H4 (cell line): ENCODE measurements at regions not wholly inside any gene's neighbourhood (a gene's known extent, or its start where the extent isn't known, plus 50 kb on each side); places are given as distances from the start of the nearest gene placed in this dataset.

Source experiments
- DNase-seq: peaks from one replicate; pipeline ENCODE4 v3.0.0-alpha.2; 2015; ENCODE audit warnings: low spot score

- no peak for DNase-seq
Observed at GRCh38 chr21:20737227-20737913, 260.8 kb upstream of the NCAM2 start.

GRCh38 chr21:20739421-20739820 is 258.8 kb upstream of the NCAM2 start:
- peak; percentile 36 for DNase-seq

GRCh38 chr21:20741445-20741844 is 256.8 kb upstream of the NCAM2 start:
- no peak for DNase-seq

GRCh38 chr21:20760221-20760620 is 238.0 kb upstream of the NCAM2 start:
- no peak for DNase-seq

GRCh38 chr21:20774737-20775136 is 223.5 kb upstream of the NCAM2 start:
- DNase-seq, result no peak

DNA sequence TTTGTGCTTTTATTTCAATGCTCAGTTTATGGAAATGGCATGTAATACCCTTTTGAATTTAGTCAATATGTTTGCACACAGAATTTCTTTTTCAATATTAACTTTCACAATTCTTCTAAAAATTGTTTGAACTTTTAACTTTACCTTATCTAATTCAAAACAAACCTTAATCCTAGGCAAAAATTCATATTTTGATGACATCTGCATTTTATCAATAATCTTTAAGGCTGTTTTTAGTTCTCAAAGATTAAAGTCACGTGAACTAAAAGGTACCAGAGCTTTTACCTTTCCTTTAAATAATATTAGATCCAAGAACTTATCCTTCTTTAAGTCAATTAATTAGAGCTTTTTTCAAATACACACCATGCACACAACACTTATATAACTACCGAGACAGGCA is 218.9 kb upstream of the NCAM2 start:
- no peak for DNase-seq

DNA sequence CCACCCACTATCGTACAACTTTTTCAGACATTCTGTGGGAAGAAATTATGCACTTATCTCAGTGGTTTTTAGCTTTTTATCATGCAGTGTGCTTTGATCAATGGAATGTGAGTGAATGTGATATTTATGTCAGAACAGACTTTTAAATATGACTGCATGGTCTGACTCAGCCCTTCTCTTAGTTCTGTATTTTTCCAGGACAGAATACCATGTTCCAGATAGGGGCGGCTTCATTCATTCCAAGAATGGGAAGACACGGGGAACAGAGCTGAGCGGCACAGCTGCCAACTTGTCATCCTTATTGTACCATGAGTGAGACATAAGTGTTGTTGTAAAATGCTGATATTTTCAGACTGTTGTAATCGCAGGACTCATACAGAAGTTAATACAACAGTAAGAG is 214.6 kb upstream of the NCAM2 start:
- DNase-seq, result no peak

GRCh38 chr21:20789729-20790500 is 208.3 kb upstream of the NCAM2 start:
- DNase-seq, result no peak

DNA sequence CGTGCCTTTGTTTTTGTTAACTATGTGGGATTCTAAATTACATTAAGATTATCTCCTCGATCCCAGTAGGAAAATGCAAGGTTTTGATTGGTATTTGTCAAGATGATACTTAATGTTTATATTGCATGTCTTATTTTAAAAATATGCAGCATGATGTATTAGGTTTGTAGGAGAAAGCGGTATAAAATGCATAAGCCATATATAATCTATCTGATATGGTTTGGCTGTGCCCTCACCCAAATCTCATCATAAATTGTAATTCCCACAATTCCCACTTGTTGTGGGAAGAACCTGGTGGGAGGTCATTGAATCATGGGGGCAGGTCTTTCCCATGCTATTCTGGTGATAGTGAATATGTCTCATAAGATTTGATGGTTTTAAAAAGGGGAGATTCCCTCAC is 198.1 kb upstream of the NCAM2 start:
- no peak for DNase-seq

- DNase-seq, result no peak
Observed at GRCh38 chr21:20802201-20802600, 196.0 kb upstream of the NCAM2 start.

DNA sequence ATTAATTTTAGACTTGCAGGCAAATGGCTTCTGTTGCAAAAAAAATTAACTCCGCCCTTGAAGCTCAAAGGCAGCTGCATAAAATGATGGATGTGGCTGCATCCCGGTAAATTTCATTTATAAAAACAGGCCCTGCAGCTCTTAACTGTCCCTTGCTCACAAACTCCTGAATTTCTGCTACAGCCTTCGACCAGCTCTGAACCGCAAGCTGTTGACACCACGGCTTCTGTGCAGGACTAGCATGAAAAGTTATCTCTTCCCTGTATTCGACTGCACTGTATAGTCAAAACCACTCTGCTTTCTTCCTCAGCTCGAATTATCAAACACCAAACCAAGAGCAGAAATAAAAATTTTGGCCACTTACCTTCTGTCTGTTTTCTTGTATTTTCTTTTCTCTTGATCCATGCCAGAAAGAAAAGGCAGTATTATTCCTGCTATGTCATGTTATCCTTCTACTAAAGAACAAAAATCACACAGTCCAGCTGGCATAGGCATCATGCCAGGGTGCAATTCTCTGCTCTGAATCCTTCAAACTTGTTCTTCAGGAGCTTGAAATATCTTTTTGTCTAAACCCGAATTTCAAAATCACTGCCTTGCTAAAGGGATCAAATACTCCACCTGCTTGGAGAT is 195.5 kb upstream of the NCAM2 start:
- no peak for DNase-seq

DNA sequence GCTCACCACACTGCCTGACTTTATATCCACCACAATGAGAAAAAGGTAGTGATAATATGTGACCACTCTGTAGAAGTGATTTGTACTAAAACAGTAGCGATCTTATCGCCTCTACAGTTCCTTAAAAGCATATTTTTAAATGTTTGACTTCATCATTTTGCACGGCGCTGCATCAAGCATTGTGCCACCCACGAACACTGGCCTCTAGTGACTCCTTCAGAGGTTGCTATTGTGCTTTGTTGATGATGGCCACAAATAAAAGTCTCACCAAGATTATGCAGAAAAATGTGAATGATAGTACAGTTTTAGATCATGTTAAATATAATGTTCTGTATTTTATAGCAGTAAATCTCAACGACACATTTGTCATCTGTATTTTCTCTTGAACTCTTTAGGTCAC is 186.5 kb upstream of the NCAM2 start:
- DNase-seq, result no peak

GRCh38 chr21:20814090-20814489 is 184.1 kb upstream of the NCAM2 start:
- DNase-seq, result no peak

DNA sequence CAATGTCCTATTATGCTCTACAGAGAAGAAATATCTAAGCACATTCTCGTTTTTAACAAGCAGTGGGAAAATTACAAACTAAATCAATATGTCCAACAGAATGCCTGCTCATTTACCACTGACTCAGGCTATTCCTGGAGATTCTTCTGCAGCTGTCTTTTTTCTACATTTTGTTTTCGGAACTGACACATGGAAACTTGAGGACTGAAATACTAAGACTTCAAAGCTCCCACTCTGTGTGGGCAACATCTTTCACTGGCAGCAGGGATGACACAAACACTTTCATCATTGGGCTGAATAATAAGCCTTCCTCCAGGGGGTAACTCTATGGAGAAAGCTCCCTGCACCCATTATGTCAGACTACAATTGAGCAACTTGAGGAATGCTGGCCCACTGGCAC is 175.5 kb upstream of the NCAM2 start:
- DNase-seq, result no peak

GRCh38 chr21:20852866-20853265 is 145.3 kb upstream of the NCAM2 start:
- DNase-seq, result no peak

DNA sequence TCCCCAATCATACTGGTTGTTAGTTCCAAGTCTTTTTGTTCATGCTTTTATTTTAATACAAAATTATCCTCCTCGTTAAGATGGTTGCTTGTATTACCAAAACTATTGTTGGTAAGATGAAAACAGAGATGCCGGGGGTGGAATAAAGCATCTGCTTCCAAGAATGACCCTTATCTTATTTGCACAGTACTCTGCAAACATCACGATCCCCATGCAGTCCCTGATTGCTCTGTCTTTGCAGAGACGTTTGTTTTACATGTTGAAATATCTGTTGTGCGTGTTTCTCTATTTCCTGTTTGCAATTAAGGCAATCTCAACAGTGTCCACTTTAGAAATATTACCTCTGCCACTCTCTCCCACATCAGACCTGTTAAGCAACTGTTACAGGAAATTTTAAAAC is 141.3 kb upstream of the NCAM2 start:
- DNase-seq, result peak; percentile 46

GRCh38 chr21:20874202-20874601 is 124.0 kb upstream of the NCAM2 start:
- no peak for DNase-seq

DNA sequence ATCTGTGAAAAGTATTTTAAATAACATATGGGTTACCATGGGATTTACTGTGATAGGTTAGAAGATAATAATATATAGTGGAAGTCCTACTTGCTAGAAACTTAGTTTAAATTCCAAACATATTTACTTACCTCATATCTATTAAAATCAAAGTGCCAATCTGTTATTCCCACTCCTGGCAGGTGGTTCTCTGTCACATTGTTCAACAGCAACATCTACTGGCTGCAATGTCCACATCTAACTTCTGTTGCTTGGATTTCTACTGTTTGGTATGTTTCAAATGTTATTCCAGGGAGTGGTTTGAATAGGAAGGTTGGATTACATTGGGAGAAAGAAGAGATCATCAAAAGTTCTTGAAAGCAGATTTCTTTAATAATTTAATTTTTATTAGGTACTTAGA is 122.5 kb upstream of the NCAM2 start:
- peak; percentile 34 for DNase-seq

- DNase-seq, result no peak
Observed at GRCh38 chr21:20877976-20878375, 120.2 kb upstream of the NCAM2 start.

GRCh38 chr21:20882462-20883407 is 115.5 kb upstream of the NCAM2 start:
- peak; percentile 58 for DNase-seq

- no peak for DNase-seq
Observed at GRCh38 chr21:20883408-20883800, 114.8 kb upstream of the NCAM2 start.

DNA sequence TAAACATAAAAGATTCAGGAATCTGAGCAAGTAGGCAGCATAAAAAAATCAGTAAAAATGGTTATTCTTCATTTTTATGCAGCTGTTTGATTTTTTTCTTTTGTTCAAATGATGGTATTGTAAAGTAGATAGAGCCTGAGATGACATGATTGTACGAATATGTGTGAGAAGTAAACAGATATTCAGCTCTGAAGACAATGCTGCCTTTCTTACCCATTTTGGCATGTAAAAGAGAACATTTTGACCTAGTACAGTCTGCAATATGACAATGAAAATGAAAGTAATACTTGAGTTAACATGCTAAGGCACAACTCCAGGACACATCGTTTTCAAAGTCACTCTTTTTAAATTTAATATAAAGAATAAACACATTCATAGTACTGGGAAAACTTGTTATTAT is 95.7 kb upstream of the NCAM2 start:
- DNase-seq, result no peak
